ENCODE measurements at regions not wholly inside any gene's neighbourhood (a gene's known extent, or its start where the extent isn't known, plus 50 kb on each side); places are given as distances from the start of the nearest gene placed in this dataset.

GRCh38 chr9:106528158-106528557 lies 334.8 kb upstream of the ZNF462 start (continued):
- TF ChIP-seq SP2 (IDR thresholded peaks at IDR 0.05; ENCODE audit: low read length) (no peak), PHF8 (conservative IDR thresholded peaks at IDR 0.05; ENCODE audit: low read depth, low read length) (no peak), SP4 (IDR thresholded peaks at IDR 0.05; ENCODE audit: low read length) (no peak), TCF12 (IDR thresholded peaks at IDR 0.05; ENCODE audit: low read depth, low read length) (no peak), RFX5 (IDR thresholded peaks at IDR 0.05; ENCODE audit: borderline replicate concordance, low read depth, low read length) (no peak), USF2 (IDR thresholded peaks at IDR 0.05; ENCODE audit: low read length) (no peak), HDAC2 (IDR thresholded peaks at IDR 0.05; ENCODE audit: borderline replicate concordance in 1 of 2, low read depth in 2 of 2, low read length in 2 of 2) (no peak)

Data from H1 (cell line).